ENCODE measurements at regions not wholly inside any gene's neighbourhood (a gene's known extent, or its start where the extent isn't known, plus 50 kb on each side); places are given as distances from the start of the nearest gene placed in this dataset.

- H3K4me3 ChIP-seq = no peak overlapping the region
- no peak for TF ChIP-seq CTCF (IDR thresholded peaks at IDR 0.05)
- H3K36me3 ChIP-seq (ENCODE audit: low read depth) = no peaks in the 10 kb centered on the region
- intact Hi-C loops (cut with DNase I, micrococcal nuclease) = no loop called here
- H3K9me3 ChIP-seq = no peaks in the 10 kb centered on the region
- H3K4me1 ChIP-seq (ENCODE audit: low read depth) = no peaks in the 10 kb centered on the region
- ATAC-seq = no peak
- DNase-seq = no peak
Measured at GRCh38 chr1:96233422-96233821, 488.2 kb upstream of the PTBP2 start.

DNA sequence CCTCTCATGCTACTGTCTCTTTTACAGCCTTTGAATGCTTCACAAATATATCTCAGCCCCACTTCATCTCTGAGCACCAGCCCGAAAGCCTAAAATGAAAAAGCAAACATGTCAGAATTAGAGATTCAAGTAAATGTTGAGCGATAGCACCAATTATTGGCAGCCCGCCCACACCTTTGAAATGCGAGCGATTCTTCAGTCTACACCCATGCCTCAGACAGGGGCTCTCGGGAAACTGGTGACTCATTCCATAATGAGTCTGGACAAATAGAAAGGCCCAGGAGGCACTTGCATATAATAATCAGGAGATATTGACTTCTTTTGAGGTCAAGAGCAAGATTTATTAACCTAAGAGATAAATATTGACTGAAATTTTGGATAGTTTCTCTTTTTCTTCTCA is 487.3 kb upstream of the PTBP2 start:
- Histone ChIP-seq H3K9me3 (no peaks in the 10 kb centered on the region), H3K4me3 (no peak overlapping the region), H3K4me1 (ENCODE audit: low read depth) (no peaks in the 10 kb centered on the region), H3K36me3 (ENCODE audit: low read depth) (no peaks in the 10 kb centered on the region)
- TF ChIP-seq CTCF (IDR thresholded peaks at IDR 0.05) = no peak
- no peak for ATAC-seq
- intact Hi-C loops (cut with DNase I, micrococcal nuclease) = no loop called here
- peak in 1 of 3 donors; percentile 2 for DNase-seq

- peak in 1 of 3 donors; percentile 65 for DNase-seq
- Histone ChIP-seq H3K4me1 (ENCODE audit: low read depth) (no peaks in the 10 kb centered on the region), H3K36me3 (ENCODE audit: low read depth) (no peaks in the 10 kb centered on the region), H3K4me3 (no peak overlapping the region), H3K9me3 (no peaks in the 10 kb centered on the region)
- no peak for TF ChIP-seq CTCF (IDR thresholded peaks at IDR 0.05)
- intact Hi-C loops (cut with DNase I, micrococcal nuclease) = no loop called here
- ATAC-seq = no peak
Measured at GRCh38 chr1:96236156-96236739, 485.3 kb upstream of the PTBP2 start.

DNA sequence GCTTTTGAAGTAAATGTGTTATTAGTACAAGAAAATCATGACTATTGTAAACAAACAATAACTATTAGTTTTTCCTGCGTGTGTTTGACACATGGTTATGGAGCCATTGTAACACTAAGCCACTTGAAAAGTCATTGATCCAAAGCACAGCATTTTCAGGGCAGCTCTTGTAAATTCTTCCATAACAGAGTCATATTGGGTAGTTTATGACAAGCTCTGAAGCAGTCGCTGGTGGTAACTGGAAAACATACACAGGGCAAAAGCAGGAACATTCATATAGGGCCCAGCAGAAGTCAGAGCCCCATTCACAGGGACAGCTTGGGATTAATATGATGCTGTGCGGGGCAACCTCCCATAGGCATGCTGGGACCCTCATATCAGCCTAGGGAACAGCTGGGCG is 483.2 kb upstream of the PTBP2 start:
- H3K4me3 ChIP-seq = no peak overlapping the region
- H3K4me1 ChIP-seq (ENCODE audit: low read depth) = no peaks in the 10 kb centered on the region
- no peak for TF ChIP-seq CTCF (IDR thresholded peaks at IDR 0.05)
- DNase-seq (no peak), ATAC-seq (no peak)
- intact Hi-C loops (cut with DNase I, micrococcal nuclease) = no loop called here
- no peaks in the 10 kb centered on the region for H3K9me3 ChIP-seq
- H3K36me3 ChIP-seq (ENCODE audit: low read depth) = no peaks in the 10 kb centered on the region

DNA sequence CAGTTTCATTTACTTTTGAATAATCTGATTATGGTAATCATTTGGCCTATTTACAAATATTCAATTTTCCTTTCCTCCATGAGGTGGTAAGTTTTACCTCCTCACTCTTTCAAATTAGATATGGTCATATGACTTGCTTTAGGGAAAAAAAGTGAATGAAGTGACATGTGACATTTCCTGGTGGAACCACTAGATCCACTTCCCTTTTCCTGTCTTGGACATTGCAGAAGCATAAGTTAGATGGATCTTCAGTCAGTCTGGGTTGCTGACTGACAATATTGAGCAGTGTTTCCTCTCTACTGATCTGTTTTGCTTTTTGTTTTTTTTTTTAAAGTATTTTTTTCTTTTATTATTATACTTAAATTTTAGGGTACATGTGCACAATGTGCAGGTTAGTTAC is 481.1 kb upstream of the PTBP2 start:
- TF ChIP-seq CTCF (IDR thresholded peaks at IDR 0.05) = no peak
- intact Hi-C loops (cut with DNase I, micrococcal nuclease) = no loop called here
- H3K4me1 ChIP-seq (ENCODE audit: low read depth) = no peaks in the 10 kb centered on the region
- ATAC-seq = no peak
- H3K9me3 ChIP-seq = no peaks in the 10 kb centered on the region
- no peak overlapping the region for H3K4me3 ChIP-seq
- H3K36me3 ChIP-seq (ENCODE audit: low read depth) = no peaks in the 10 kb centered on the region
- DNase-seq = no peak

Data from mucosa of descending colon (tissue), 3 donors.